ENCODE measurements at regions not wholly inside any gene's neighbourhood (a gene's known extent, or its start where the extent isn't known, plus 50 kb on each side); places are given as distances from the start of the nearest gene placed in this dataset.

DNA sequence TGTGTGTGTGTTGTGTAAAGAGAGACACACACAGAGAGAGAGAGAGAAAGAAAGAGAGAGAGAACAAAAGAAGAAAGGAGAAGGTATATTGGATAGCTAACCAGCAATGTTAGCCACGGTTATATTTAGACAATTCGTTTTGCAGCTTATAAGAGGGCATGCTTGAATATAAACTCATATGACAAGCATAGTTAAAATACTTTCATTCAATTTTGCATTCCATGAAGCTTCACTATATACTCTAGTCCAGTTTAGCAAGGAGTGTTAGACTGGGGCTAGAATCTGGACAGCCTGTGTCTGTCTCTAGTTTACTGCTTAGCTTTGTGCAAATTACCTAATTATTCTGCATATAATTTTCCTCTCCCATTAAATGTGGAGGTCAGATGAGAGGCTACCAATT lies 525.9 kb upstream of the ZFP42 start:
- ChIA-PET POLR2A (no interaction called here), CTCF (no interaction called here)
- Mint-ChIP-seq H3K9me3 (peaks cover 14% of the 10 kb centered on the region), H3K4me1 (no peaks in the 10 kb centered on the region), H3K27me3 (no peaks in the 10 kb centered on the region), H3K27ac (no peak overlapping the region), H3K36me3 (ENCODE audit: low read depth) (no peaks in the 10 kb centered on the region), H3K4me3 (no peak overlapping the region)
- DNase-seq (no peak), ATAC-seq (ENCODE audit: low read depth) (no peak)
- intact Hi-C loops (cut with micrococcal nuclease) = no loop called here
- TF ChIP-seq, protein P1, sequence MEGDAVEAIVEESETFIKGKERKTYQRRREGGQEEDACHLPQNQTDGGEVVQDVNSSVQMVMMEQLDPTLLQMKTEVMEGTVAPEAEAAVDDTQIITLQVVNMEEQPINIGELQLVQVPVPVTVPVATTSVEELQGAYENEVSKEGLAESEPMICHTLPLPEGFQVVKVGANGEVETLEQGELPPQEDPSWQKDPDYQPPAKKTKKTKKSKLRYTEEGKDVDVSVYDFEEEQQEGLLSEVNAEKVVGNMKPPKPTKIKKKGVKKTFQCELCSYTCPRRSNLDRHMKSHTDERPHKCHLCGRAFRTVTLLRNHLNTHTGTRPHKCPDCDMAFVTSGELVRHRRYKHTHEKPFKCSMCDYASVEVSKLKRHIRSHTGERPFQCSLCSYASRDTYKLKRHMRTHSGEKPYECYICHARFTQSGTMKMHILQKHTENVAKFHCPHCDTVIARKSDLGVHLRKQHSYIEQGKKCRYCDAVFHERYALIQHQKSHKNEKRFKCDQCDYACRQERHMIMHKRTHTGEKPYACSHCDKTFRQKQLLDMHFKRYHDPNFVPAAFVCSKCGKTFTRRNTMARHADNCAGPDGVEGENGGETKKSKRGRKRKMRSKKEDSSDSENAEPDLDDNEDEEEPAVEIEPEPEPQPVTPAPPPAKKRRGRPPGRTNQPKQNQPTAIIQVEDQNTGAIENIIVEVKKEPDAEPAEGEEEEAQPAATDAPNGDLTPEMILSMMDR (IDR thresholded peaks at IDR 0.05) = no peak

DNA sequence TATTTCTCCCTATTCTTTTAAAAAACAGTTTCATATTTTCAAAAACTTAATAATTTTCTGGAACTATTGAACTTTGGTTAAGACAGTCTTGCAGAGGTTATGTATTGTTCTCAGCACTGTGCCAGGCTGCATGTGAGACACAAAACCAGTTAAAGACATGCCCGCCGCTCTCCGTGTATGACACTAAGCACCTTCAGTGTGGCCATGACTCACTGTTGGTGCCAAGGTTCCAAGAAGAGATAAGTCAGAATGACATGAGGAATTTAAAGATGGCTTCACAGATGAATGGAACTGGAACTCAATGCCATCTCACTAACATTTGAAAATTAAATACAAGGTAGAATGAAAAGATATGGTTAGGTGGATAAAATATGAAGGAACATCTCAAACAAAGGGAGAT lies 525.5 kb upstream of the ZFP42 start:
- intact Hi-C loops (cut with micrococcal nuclease) = no loop called here
- TF ChIP-seq, protein P1 (IDR thresholded peaks at IDR 0.05) = no peak
- ChIA-PET CTCF (no interaction called here), POLR2A (no interaction called here)
- DNase-seq (no peak), ATAC-seq (ENCODE audit: low read depth) (no peak)
- Mint-ChIP-seq H3K36me3 (ENCODE audit: low read depth) (no peaks in the 10 kb centered on the region), H3K4me1 (no peaks in the 10 kb centered on the region), H3K4me3 (no peak overlapping the region), H3K27me3 (no peaks in the 10 kb centered on the region), H3K27ac (no peak overlapping the region), H3K9me3 (peaks cover 13% of the 10 kb centered on the region)

DNA sequence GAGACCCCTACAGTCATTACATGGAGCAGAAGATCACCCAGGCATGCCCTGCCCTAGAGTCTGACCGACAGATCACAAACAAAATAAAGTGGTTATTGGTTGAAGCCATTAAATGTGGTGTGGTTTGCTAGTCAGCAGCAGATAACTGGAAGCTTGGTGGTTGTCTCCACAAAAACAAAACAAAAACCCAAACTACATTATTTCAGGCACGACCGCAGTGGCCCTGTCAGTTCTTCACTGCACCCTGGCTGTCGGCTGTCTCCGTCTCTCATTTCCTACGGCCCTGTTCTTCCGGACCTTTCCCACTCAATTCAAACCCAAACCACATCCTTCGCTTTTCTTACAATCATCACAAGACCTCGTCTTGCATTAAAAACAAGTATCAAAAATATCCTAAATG lies 521.3 kb upstream of the ZFP42 start:
- Mint-ChIP-seq H3K4me1 (no peaks in the 10 kb centered on the region), H3K4me3 (no peak overlapping the region), H3K9me3 (peaks cover 7% of the 10 kb centered on the region), H3K36me3 (ENCODE audit: low read depth) (no peaks in the 10 kb centered on the region), H3K27me3 (no peaks in the 10 kb centered on the region), H3K27ac (no peak overlapping the region)
- CTCF ChIA-PET = no interaction called here
- ATAC-seq (ENCODE audit: low read depth) = no peak
- TF ChIP-seq, protein P1 (IDR thresholded peaks at IDR 0.05) = no peak
- intact Hi-C loops (cut with micrococcal nuclease) = no loop called here
- POLR2A ChIA-PET = no interaction called here
- DNase-seq = no peak

DNA sequence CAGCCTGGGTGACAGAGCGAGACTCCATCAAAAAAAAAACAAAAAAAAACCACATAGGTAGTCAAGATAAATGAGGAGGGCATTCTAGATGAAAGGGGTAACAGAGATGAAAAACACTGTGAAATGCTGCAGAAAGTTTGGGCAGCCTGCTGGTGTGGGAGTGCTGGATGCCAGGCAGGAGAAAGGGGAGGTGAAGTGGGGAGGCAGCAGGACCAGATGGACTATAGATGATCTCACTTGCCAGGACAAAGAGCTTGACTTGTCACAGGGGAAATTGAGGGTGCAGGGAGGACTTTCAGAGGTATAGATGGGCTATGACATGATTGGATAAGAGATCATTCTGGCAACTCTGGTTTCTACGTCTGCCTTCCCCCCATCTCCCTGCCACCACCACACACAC lies 519.7 kb upstream of the ZFP42 start:
- H3K27me3 Mint-ChIP-seq = no peaks in the 10 kb centered on the region
- ATAC-seq (ENCODE audit: low read depth) (no peak), DNase-seq (no peak)
- TF ChIP-seq, protein P1 (IDR thresholded peaks at IDR 0.05) = no peak
- peaks cover 7% of the 10 kb centered on the region for H3K9me3 Mint-ChIP-seq
- CTCF ChIA-PET = no interaction called here
- intact Hi-C loops (cut with micrococcal nuclease) = no loop called here
- H3K27ac Mint-ChIP-seq = no peak overlapping the region
- no peaks in the 10 kb centered on the region for H3K4me1 Mint-ChIP-seq
- no peak overlapping the region for H3K4me3 Mint-ChIP-seq
- POLR2A ChIA-PET = no interaction called here
- H3K36me3 Mint-ChIP-seq (ENCODE audit: low read depth) = no peaks in the 10 kb centered on the region

DNA sequence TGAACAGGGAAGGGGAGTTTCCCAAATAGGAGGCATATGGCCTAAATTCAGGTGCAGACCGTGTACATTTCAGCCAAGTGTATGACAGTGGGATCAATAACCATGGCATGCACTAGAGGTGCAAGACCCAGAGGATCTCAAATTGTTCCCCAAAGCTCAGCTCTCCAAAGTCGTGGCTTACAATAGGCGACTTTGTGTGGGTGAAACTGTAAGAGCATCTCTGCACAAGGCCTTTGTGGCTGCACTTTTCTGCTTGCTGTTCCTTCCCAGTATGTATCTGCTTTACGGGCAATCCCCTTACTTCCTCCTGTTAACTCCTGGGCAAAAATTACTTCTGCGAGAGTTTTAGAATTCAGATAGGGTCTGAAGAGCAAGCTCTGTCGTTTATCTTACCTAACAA lies 518.3 kb upstream of the ZFP42 start:
- intact Hi-C loops (cut with micrococcal nuclease) = no loop called here
- Mint-ChIP-seq H3K9me3 (peaks cover 2% of the 10 kb centered on the region), H3K4me3 (no peak overlapping the region), H3K36me3 (ENCODE audit: low read depth) (no peaks in the 10 kb centered on the region), H3K27ac (no peak overlapping the region), H3K4me1 (no peaks in the 10 kb centered on the region), H3K27me3 (no peaks in the 10 kb centered on the region)
- TF ChIP-seq, protein P1 (IDR thresholded peaks at IDR 0.05) = no peak
- CTCF ChIA-PET = no interaction called here
- DNase-seq (no peak), ATAC-seq (ENCODE audit: low read depth) (no peak)
- POLR2A ChIA-PET = no interaction called here
